Bronchial epithelial cell (primary cell): ENCODE measurements at regions not wholly inside any gene's neighbourhood (a gene's known extent, or its start where the extent isn't known, plus 50 kb on each side); places are given as distances from the start of the nearest gene placed in this dataset.
A peak's percentile ranks its signal among the peaks of the same experiment; 100 is the strongest.

Source experiments
- DNase-seq: peaks from one replicate; pipeline ENCODE4 v3.0.0-alpha.2; 2010; ENCODE audit warnings: low read depth
- FAIRE-seq: peaks from 2 replicates; lab custom pipeline; 2011; peaks lifted over from hg19 to GRCh38; lab: Jason Lieb, UNC
- H3K27me3 ChIP-seq: 2 replicates; pipeline ENCODE4 v1.5.1; 2011; ENCODE audit warnings: low read length; ENCODE audit not compliant: control insufficient read depth, insufficient read depth
- H3K36me3 ChIP-seq: 2 replicates; pipeline ENCODE4 v1.5.1; 2011; ENCODE audit warnings: low read length; ENCODE audit not compliant: control insufficient read depth, insufficient read depth
- H3K4me3 ChIP-seq: 2 replicates; pipeline ENCODE4 v1.5.1; 2011; ENCODE audit warnings: mild to moderate bottlenecking, low read depth, low read length, control low read depth
- TF ChIP-seq, protein P1 (sequence below): IDR thresholded peaks from 2 replicates; pipeline ENCODE4 v1.5.1; 2011; ENCODE audit warnings: mild to moderate bottlenecking, moderate library complexity, low read length, control low read depth, inconsistent platforms; ENCODE audit not compliant: insufficient read depth, severe bottlenecking

DNA sequence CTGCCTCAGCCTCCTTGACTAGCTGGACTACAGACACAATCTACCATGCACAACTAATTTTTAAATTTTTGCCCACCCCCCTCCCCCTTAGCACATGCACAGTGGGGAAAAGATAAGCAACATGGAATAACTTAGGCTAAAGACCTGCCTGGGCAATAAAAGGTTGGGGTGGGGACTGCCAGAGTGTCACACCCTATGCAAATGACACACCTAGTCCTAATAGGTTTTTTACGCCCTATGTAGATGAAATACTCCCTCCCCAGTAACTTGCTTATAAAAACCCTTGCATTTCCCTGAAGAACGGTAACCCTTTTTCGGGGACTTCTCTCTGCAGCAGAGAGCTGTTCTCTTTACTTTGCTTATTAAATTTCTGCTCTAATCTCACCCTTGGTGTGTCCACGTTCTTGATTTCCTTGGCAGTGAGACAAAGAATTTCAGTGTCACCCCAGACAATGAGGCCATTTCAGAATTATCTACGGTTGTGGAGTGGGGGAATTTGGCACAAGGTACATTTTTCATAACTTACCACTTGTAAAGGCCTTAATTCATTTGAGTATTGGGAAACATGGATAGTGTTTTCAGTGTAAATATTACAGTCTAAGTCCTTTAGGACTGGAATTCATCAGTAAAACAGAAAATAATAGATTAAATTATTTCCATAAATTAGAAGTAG lies 109.2 kb downstream of the NOL4 start:
- TF ChIP-seq, protein P1, sequence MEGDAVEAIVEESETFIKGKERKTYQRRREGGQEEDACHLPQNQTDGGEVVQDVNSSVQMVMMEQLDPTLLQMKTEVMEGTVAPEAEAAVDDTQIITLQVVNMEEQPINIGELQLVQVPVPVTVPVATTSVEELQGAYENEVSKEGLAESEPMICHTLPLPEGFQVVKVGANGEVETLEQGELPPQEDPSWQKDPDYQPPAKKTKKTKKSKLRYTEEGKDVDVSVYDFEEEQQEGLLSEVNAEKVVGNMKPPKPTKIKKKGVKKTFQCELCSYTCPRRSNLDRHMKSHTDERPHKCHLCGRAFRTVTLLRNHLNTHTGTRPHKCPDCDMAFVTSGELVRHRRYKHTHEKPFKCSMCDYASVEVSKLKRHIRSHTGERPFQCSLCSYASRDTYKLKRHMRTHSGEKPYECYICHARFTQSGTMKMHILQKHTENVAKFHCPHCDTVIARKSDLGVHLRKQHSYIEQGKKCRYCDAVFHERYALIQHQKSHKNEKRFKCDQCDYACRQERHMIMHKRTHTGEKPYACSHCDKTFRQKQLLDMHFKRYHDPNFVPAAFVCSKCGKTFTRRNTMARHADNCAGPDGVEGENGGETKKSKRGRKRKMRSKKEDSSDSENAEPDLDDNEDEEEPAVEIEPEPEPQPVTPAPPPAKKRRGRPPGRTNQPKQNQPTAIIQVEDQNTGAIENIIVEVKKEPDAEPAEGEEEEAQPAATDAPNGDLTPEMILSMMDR: no peak
- Histone ChIP-seq H3K27me3 (no peaks in the 10 kb centered on the region), H3K4me3 (no peak overlapping the region), H3K36me3 (no peaks in the 10 kb centered on the region)
- DNase-seq (no peak), FAIRE-seq (no peak)

DNA sequence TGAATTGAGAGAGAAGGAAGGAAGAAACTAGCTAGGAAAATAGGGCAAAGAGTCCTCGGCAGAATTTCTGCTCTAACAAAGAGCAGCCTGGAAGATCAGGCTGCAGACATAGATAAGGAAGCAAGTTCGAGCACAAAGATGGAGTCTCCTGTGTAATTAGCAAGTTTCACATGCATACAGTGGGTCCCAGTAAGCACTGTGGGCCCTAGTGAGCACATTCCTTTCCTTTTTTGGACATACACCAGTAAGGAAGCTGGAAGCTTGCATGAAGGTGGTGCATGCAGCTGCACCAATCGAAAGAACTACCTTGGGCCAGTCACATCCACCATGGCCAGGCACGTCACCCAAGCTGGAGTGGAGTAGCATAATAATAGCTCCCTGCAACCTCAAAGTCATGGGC lies 109.7 kb downstream of the NOL4 start:
- no peaks in the 10 kb centered on the region for H3K27me3 ChIP-seq
- FAIRE-seq: no peak

GRCh38 chr18:34108206-34108605 lies 116.5 kb downstream of the NOL4 start:
- TF ChIP-seq, protein P1: no peak
- FAIRE-seq: no peak
- DNase-seq: no peak
- Histone ChIP-seq H3K36me3 (no peaks in the 10 kb centered on the region), H3K4me3 (no peak overlapping the region), H3K27me3 (no peaks in the 10 kb centered on the region)

More for the DNA sequence above, 109.7 kb downstream of the NOL4 start:
- no peaks in the 10 kb centered on the region for H3K36me3 ChIP-seq
- TF ChIP-seq, protein P1: no peak
- no peak overlapping the region for H3K4me3 ChIP-seq
- no peak for DNase-seq

DNA sequence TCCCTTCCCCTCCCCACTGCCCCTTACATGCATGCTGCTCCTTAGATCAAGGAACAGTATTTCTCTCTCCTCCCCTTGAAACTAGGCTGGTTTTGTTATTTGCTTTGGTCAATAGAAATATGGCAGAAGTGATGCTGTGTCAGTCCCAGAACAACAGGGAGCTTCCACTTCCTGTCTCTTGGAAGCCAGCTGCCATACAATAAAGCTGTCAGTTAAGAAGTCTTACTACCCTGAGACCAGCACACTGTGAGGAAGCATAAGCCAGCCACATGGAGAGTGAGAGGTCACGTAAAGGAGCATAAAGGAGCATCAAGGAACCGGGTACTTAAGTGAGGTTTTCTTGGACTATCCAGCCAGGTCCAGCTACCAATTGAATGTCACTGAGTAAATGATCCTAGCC lies 126.6 kb downstream of the NOL4 start:
- no peaks in the 10 kb centered on the region for H3K27me3 ChIP-seq
- no peak overlapping the region for H3K4me3 ChIP-seq
- no peak for FAIRE-seq
- H3K36me3 ChIP-seq: no peaks in the 10 kb centered on the region
- DNase-seq: no peak
- TF ChIP-seq, protein P1: no peak

DNA sequence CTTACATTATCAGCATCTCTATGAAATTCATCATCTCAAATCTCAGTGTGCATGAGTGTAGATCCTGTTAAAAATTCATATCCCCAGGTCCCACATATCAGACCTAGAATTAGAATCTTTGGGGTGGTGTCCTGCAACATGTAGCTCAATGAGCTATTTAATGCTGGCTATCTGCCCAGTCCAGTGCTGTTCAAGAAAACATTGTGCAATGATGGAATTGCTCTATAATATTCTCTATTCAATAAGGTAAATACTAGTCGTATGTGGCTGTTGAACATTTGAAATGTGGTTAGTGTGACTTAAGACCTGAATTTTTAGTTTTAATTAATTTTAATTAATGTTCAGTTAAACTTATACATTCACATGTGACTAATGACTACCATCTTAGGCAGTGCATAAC lies 127.4 kb downstream of the NOL4 start:
- FAIRE-seq (no peak), DNase-seq (peak; percentile 38)
- H3K4me3 ChIP-seq: no peak overlapping the region
- no peaks in the 10 kb centered on the region for H3K36me3 ChIP-seq
- TF ChIP-seq, protein P1: no peak
- no peaks in the 10 kb centered on the region for H3K27me3 ChIP-seq

GRCh38 chr18:34094148-34094547 lies 130.6 kb downstream of the NOL4 start:
- H3K27me3 ChIP-seq: no peaks in the 10 kb centered on the region
- TF ChIP-seq, protein P1: no peak
- FAIRE-seq (no peak), DNase-seq (no peak)
- H3K36me3 ChIP-seq: no peaks in the 10 kb centered on the region
- H3K4me3 ChIP-seq: no peak overlapping the region
